HG03432 (cell line): ENCODE measurements at regions not wholly inside any gene's neighbourhood (a gene's known extent, or its start where the extent isn't known, plus 50 kb on each side); places are given as distances from the start of the nearest gene placed in this dataset.
A peak's percentile ranks its signal among the peaks of the same experiment; 100 is the strongest.
"Not testable (repeated sequence)": the region's sequence is repeated elsewhere in the genome, so short reads cannot be mapped to it uniquely, and the experiment has no call there.

Experiments
- ATAC-seq: cut with Tn5 transposase; IDR thresholded peaks from one replicate; pipeline ENCODE4 v1.9.1; 2021; ENCODE audit warnings: mild to moderate bottlenecking, moderate library complexity; ENCODE audit not compliant: unreplicated experiment

GRCh38 chr9:62874213-62874612, 1684.4 kb downstream of the SPATA31A7 start:
- not testable (repeated sequence) for ATAC-seq

- ATAC-seq = not testable (repeated sequence)
These were observed 1685.1 kb downstream of the SPATA31A7 start for GRCh38 chr9:62874745-62875599.

GRCh38 chr9:62877552-62877951, 1687.7 kb downstream of the SPATA31A7 start:
- ATAC-seq = not testable (repeated sequence)

- not testable (repeated sequence) for ATAC-seq
These were observed 1688.2 kb downstream of the SPATA31A7 start for GRCh38 chr9:62877987-62878386.

GRCh38 chr9:62880453-62880852, 1690.6 kb downstream of the SPATA31A7 start:
- ATAC-seq = not testable (repeated sequence)

GRCh38 chr9:62880971-62881370, 1691.1 kb downstream of the SPATA31A7 start:
- not testable (repeated sequence) for ATAC-seq

GRCh38 chr9:62881811-62882210, 1692.0 kb downstream of the SPATA31A7 start:
- not testable (repeated sequence) for ATAC-seq

GRCh38 chr9:62882717-62883116, 1692.9 kb downstream of the SPATA31A7 start:
- ATAC-seq = not testable (repeated sequence)

GRCh38 chr9:62896692-62897091, 1706.9 kb downstream of the SPATA31A7 start:
- not testable (repeated sequence) for ATAC-seq

- not testable (repeated sequence) for ATAC-seq
These were observed 1707.8 kb downstream of the SPATA31A7 start for GRCh38 chr9:62897411-62898225.

GRCh38 chr9:62899666-62900065, 1709.8 kb downstream of the SPATA31A7 start:
- not testable (repeated sequence) for ATAC-seq

GRCh38 chr9:62904061-62904460, 1714.2 kb downstream of the SPATA31A7 start:
- ATAC-seq = not testable (repeated sequence)

- ATAC-seq = not testable (repeated sequence)
These were observed 1715.9 kb downstream of the SPATA31A7 start for GRCh38 chr9:62905722-62906121.

GRCh38 chr9:62907866-62908265, 1718.0 kb downstream of the SPATA31A7 start:
- not testable (repeated sequence) for ATAC-seq

- not testable (repeated sequence) for ATAC-seq
These were observed 1718.4 kb downstream of the SPATA31A7 start for GRCh38 chr9:62908271-62908670.

- not testable (repeated sequence) for ATAC-seq
These were observed 1719.6 kb downstream of the SPATA31A7 start for GRCh38 chr9:62909447-62909846.

GRCh38 chr9:62912278-62912677, 1722.4 kb downstream of the SPATA31A7 start:
- not testable (repeated sequence) for ATAC-seq

- not testable (repeated sequence) for ATAC-seq
These were observed 1725.3 kb downstream of the SPATA31A7 start for GRCh38 chr9:62915168-62915567.

GRCh38 chr9:62915661-62916060, 1725.8 kb downstream of the SPATA31A7 start:
- ATAC-seq = peak; percentile 100

GRCh38 chr9:62918648-62919385, 1729.0 kb downstream of the SPATA31A7 start:
- ATAC-seq = not testable (repeated sequence)

GRCh38 chr9:62931484-62931883, 1741.6 kb downstream of the SPATA31A7 start:
- ATAC-seq = not testable (repeated sequence)
